Cardiac muscle cell (in vitro differentiated cells and primary cell): ENCODE measurements at regions not wholly inside any gene's neighbourhood (a gene's known extent, or its start where the extent isn't known, plus 50 kb on each side); places are given as distances from the start of the nearest gene placed in this dataset.
A peak's percentile ranks its signal among the peaks of the same experiment; 100 is the strongest.
"Not testable (repeated sequence)": the region's sequence is repeated elsewhere in the genome, so short reads cannot be mapped to it uniquely, and the experiment has no call there.

Source experiments
- DNase-seq, 2 donors: peaks; one replicate each; pipeline versions ENCODE4 v3.0.0 to v3.0.0-alpha.2; 2010 to 2017; ENCODE audit warnings: low read depth in 1 of 2, low spot score in 1 of 2
- H3K27ac ChIP-seq: fragments of 200-600 bp; sonication (generic); 2 replicates; pipeline ENCODE4 v1.5.1; 2016
- H3K27me3 ChIP-seq: fragments of 200-600 bp; sonication (generic); 2 replicates; pipeline ENCODE4 v1.6.0; 2016; ENCODE audit warnings: control low read depth
- H3K36me3 ChIP-seq: fragments of 200-600 bp; sonication (generic); 2 replicates; pipeline ENCODE4 v1.5.1; 2016; ENCODE audit warnings: control low read depth
- H3K4me1 ChIP-seq: fragments of 200-600 bp; sonication (generic); 2 replicates; pipeline ENCODE4 v1.8.1; 2017; ENCODE audit warnings: low read depth, mild to moderate bottlenecking, mixed run types
- H3K4me3 ChIP-seq: fragments of 200-600 bp; sonication (generic); 2 replicates; pipeline ENCODE4 v1.5.1; 2016; ENCODE audit warnings: mild to moderate bottlenecking
- H3K9me3 ChIP-seq: fragments of 200-600 bp; sonication (generic); 2 replicates; pipeline ENCODE4 v1.5.1; 2017; ENCODE audit warnings: low read depth, mild to moderate bottlenecking, control low read depth
- CTCF ChIP-seq: IDR thresholded peaks from 2 replicates; pipeline ENCODE4 v1.5.1; 2012; ENCODE audit warnings: low read depth, mild to moderate bottlenecking, low read length

GRCh38 chr13:38239874-38240273 is 109.8 kb upstream of the UFM1 start:
- Histone ChIP-seq H3K4me3 (no peak overlapping the region), H3K36me3 (no peaks in the 10 kb centered on the region), H3K4me1 (no peaks in the 10 kb centered on the region), H3K27me3 (no peaks in the 10 kb centered on the region), H3K27ac (no peak overlapping the region), H3K9me3 (no peaks in the 10 kb centered on the region)
- no peak for TF ChIP-seq CTCF
- no peak for DNase-seq

- Histone ChIP-seq H3K9me3 (no peaks in the 10 kb centered on the region), H3K27ac (no peak overlapping the region), H3K4me3 (no peak overlapping the region), H3K27me3 (no peaks in the 10 kb centered on the region), H3K36me3 (no peaks in the 10 kb centered on the region), H3K4me1 (no peaks in the 10 kb centered on the region)
- TF ChIP-seq CTCF = no peak
- DNase-seq = no peak
These were observed 121.3 kb upstream of the UFM1 start for GRCh38 chr13:38228322-38228721.

GRCh38 chr13:38226496-38226895 is 123.2 kb upstream of the UFM1 start:
- Histone ChIP-seq H3K36me3 (no peaks in the 10 kb centered on the region), H3K27ac (no peak overlapping the region), H3K4me3 (no peak overlapping the region), H3K9me3 (no peaks in the 10 kb centered on the region), H3K4me1 (no peaks in the 10 kb centered on the region), H3K27me3 (no peaks in the 10 kb centered on the region)
- no peak for TF ChIP-seq CTCF
- DNase-seq = no peak

- no peaks in the 10 kb centered on the region for H3K27me3 ChIP-seq
- TF ChIP-seq CTCF = peak; percentile 40
- DNase-seq = peak; percentile 64 to 67
- no peak overlapping the region for H3K27ac ChIP-seq
- H3K9me3 ChIP-seq = no peaks in the 10 kb centered on the region
- H3K4me1 ChIP-seq = no peaks in the 10 kb centered on the region
- H3K4me3 ChIP-seq = no peak overlapping the region
- no peaks in the 10 kb centered on the region for H3K36me3 ChIP-seq
These were observed 126.6 kb upstream of the UFM1 start for GRCh38 chr13:38223089-38223488.

GRCh38 chr13:38221120-38221519 is 128.5 kb upstream of the UFM1 start:
- H3K9me3 ChIP-seq, H3K36me3 ChIP-seq, H3K4me3 ChIP-seq, H3K27ac ChIP-seq, H3K27me3 ChIP-seq, DNase-seq, H3K4me1 ChIP-seq: not testable (repeated sequence)

GRCh38 chr13:38216181-38216580 is 133.5 kb upstream of the UFM1 start:
- no peaks in the 10 kb centered on the region for H3K9me3 ChIP-seq
- no peak for DNase-seq
- H3K4me1 ChIP-seq = no peaks in the 10 kb centered on the region
- no peak for TF ChIP-seq CTCF
- no peak overlapping the region for H3K4me3 ChIP-seq
- no peaks in the 10 kb centered on the region for H3K36me3 ChIP-seq
- H3K27ac ChIP-seq = no peak overlapping the region
- no peaks in the 10 kb centered on the region for H3K27me3 ChIP-seq
